ENCODE measurements at regions not wholly inside any gene's neighbourhood (a gene's known extent, or its start where the extent isn't known, plus 50 kb on each side); places are given as distances from the start of the nearest gene placed in this dataset.

DNA sequence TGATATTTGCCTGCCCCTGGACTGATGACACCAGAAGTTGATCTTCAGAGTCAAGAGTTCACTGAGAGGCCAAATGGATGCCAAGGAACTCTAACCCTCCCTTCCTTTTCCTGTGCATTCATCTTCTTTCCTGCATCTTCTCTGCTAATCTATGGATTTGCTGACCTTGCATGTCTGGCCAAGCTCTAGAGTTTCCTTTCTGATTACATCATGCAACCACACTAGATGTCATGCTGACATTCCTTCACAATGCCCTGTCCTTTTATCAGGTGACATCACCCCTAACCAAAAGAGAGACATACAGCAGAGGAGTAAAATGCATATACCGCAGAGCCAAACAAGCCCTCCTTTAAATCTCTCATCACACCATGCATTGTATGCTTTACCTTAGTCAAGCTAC is 487.6 kb downstream of the TFAP2A start:
- H3K9me3 Mint-ChIP-seq (ENCODE audit: unreplicated experiment), result peaks cover 4% of the 10 kb centered on the region

DNA sequence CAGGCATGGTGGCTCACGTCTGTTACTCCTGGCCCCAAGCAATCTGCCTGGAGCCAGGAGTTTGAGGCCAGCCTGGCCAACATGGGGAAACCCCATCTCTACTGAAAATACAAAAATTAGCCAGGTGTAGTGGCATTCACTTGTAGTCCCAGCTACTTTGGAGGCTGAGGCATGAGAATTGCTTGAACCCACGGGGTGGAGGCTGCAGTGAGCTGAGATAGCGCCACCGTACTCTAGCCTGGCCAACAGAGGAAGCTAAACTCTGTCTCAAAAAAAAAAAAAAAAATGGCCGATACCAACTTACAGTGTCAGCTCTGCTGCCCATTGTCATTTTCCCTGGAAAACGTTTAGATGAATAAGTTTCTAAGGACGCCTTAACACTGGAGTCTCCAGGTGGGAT is 489.9 kb downstream of the TFAP2A start:
- H3K27ac ChIP-seq (ENCODE audit: low read depth, low read length), result no peak overlapping the region
- H3K27me3 Mint-ChIP-seq (ENCODE audit: low read depth, unreplicated experiment), result no peaks in the 10 kb centered on the region
- H3K4me3 ChIP-seq (ENCODE audit: insufficient read depth, low read depth, low read length), result no peak overlapping the region
- H3K4me1 ChIP-seq (ENCODE audit: insufficient read depth, low read length), result no peaks in the 10 kb centered on the region
- H3K9me3 Mint-ChIP-seq (ENCODE audit: unreplicated experiment), result peaks cover 4% of the 10 kb centered on the region
- no peak overlapping the region for H3K4me2 ChIP-seq (ENCODE audit: low read length)
- H3K36me3 Mint-ChIP-seq (ENCODE audit: low read depth, unreplicated experiment), result no peaks in the 10 kb centered on the region
- no peak overlapping the region for H3K9ac ChIP-seq (ENCODE audit: low read length)
- no peak for FAIRE-seq
- no peaks in the 10 kb centered on the region for H3K27me3 ChIP-seq (ENCODE audit: insufficient read depth, low read length)
- H3K36me3 ChIP-seq (ENCODE audit: insufficient read depth, low read length), result no peaks in the 10 kb centered on the region
- H3K27ac Mint-ChIP-seq (ENCODE audit: unreplicated experiment), result no peak overlapping the region
- no peak overlapping the region for H2AFZ ChIP-seq (ENCODE audit: low read depth, low read length)
- TF ChIP-seq, protein P1, sequence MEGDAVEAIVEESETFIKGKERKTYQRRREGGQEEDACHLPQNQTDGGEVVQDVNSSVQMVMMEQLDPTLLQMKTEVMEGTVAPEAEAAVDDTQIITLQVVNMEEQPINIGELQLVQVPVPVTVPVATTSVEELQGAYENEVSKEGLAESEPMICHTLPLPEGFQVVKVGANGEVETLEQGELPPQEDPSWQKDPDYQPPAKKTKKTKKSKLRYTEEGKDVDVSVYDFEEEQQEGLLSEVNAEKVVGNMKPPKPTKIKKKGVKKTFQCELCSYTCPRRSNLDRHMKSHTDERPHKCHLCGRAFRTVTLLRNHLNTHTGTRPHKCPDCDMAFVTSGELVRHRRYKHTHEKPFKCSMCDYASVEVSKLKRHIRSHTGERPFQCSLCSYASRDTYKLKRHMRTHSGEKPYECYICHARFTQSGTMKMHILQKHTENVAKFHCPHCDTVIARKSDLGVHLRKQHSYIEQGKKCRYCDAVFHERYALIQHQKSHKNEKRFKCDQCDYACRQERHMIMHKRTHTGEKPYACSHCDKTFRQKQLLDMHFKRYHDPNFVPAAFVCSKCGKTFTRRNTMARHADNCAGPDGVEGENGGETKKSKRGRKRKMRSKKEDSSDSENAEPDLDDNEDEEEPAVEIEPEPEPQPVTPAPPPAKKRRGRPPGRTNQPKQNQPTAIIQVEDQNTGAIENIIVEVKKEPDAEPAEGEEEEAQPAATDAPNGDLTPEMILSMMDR (IDR thresholded peaks at IDR 0.05; ENCODE audit: insufficient read depth, low read depth, low read length), result no peak
- no peak for TF ChIP-seq EZH2 (IDR thresholded peaks at IDR 0.05; ENCODE audit: insufficient read depth, low read length)
- H4K20me1 ChIP-seq (ENCODE audit: insufficient read depth, low read length), result no peaks in the 10 kb centered on the region
- DNase-seq (ENCODE audit: low read depth), result no peak
- peaks cover 3% of the 10 kb centered on the region for H3K9me3 ChIP-seq (ENCODE audit: insufficient read depth, low read depth, low read length)
- peaks cover 2% of the 10 kb centered on the region for H3K4me1 Mint-ChIP-seq (ENCODE audit: low read depth, unreplicated experiment)
- H3K4me3 Mint-ChIP-seq (ENCODE audit: unreplicated experiment), result no peak overlapping the region
- H3K79me2 ChIP-seq (ENCODE audit: insufficient read depth, low read length), result no peaks in the 10 kb centered on the region

More for the DNA sequence above, 487.6 kb downstream of the TFAP2A start:
- no peak for DNase-seq (ENCODE audit: low read depth)
- no peaks in the 10 kb centered on the region for H3K4me1 ChIP-seq (ENCODE audit: insufficient read depth, low read length)
- no peaks in the 10 kb centered on the region for H3K27me3 ChIP-seq (ENCODE audit: insufficient read depth, low read length)
- TF ChIP-seq, protein P1 (IDR thresholded peaks at IDR 0.05; ENCODE audit: insufficient read depth, low read depth, low read length), result no peak
- no peak for TF ChIP-seq EZH2 (IDR thresholded peaks at IDR 0.05; ENCODE audit: insufficient read depth, low read length)
- Mint-ChIP-seq H3K36me3 (ENCODE audit: low read depth, unreplicated experiment) (no peaks in the 10 kb centered on the region), H3K4me1 (ENCODE audit: low read depth, unreplicated experiment) (peaks cover 2% of the 10 kb centered on the region), H3K4me3 (ENCODE audit: unreplicated experiment) (no peak overlapping the region), H3K27me3 (ENCODE audit: low read depth, unreplicated experiment) (peaks cover 3% of the 10 kb centered on the region), H3K27ac (ENCODE audit: unreplicated experiment) (no peak overlapping the region)
- H3K36me3 ChIP-seq (ENCODE audit: insufficient read depth, low read length), result no peaks in the 10 kb centered on the region
- no peaks in the 10 kb centered on the region for H3K79me2 ChIP-seq (ENCODE audit: insufficient read depth, low read length)
- H3K27ac ChIP-seq (ENCODE audit: low read depth, low read length), result no peak overlapping the region
- no peak overlapping the region for H3K4me3 ChIP-seq (ENCODE audit: insufficient read depth, low read depth, low read length)
- no peak overlapping the region for H3K9ac ChIP-seq (ENCODE audit: low read length)
- H2AFZ ChIP-seq (ENCODE audit: low read depth, low read length), result no peak overlapping the region
- peaks cover 3% of the 10 kb centered on the region for H3K9me3 ChIP-seq (ENCODE audit: insufficient read depth, low read depth, low read length)
- FAIRE-seq, result no peak
- no peaks in the 10 kb centered on the region for H4K20me1 ChIP-seq (ENCODE audit: insufficient read depth, low read length)
- H3K4me2 ChIP-seq (ENCODE audit: low read length), result no peak overlapping the region

DNA sequence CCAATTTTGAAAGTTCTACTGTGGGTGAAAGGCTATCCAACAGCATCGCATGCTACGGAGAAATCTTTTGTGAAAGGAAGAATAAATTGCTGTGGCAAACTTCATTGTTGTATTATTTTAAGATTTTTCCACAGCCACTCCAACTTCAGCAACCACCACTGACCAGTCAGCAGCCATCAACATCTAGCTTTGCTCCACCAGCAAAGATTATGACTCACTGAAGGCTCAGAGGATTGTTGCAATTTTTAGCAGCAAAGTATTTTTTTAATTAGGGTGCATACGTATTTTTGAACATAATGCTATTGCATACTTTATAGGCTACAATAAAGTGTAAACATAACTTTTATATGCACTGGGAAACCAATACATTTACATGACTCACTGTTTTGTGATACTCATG is 493.5 kb downstream of the TFAP2A start:
- Histone ChIP-seq H3K27ac (ENCODE audit: low read depth, low read length) (no peak overlapping the region), H3K4me2 (ENCODE audit: low read length) (no peak overlapping the region), H3K4me3 (ENCODE audit: insufficient read depth, low read depth, low read length) (no peak overlapping the region), H3K36me3 (ENCODE audit: insufficient read depth, low read length) (no peaks in the 10 kb centered on the region), H3K79me2 (ENCODE audit: insufficient read depth, low read length) (no peaks in the 10 kb centered on the region), H3K4me1 (ENCODE audit: insufficient read depth, low read length) (no peaks in the 10 kb centered on the region), H2AFZ (ENCODE audit: low read depth, low read length) (no peak overlapping the region), H3K27me3 (ENCODE audit: insufficient read depth, low read length) (no peaks in the 10 kb centered on the region), H3K9ac (ENCODE audit: low read length) (no peak overlapping the region), H4K20me1 (ENCODE audit: insufficient read depth, low read length) (no peaks in the 10 kb centered on the region), H3K9me3 (ENCODE audit: insufficient read depth, low read depth, low read length) (peaks cover 3% of the 10 kb centered on the region)
- DNase-seq (ENCODE audit: low read depth) (no peak), FAIRE-seq (no peak)
- no peaks in the 10 kb centered on the region for H3K4me1 Mint-ChIP-seq (ENCODE audit: low read depth, unreplicated experiment)
- H3K9me3 Mint-ChIP-seq (ENCODE audit: unreplicated experiment), result peaks cover 2% of the 10 kb centered on the region
- no peak overlapping the region for H3K4me3 Mint-ChIP-seq (ENCODE audit: unreplicated experiment)
- H3K27ac Mint-ChIP-seq (ENCODE audit: unreplicated experiment), result no peak overlapping the region
- no peaks in the 10 kb centered on the region for H3K36me3 Mint-ChIP-seq (ENCODE audit: low read depth, unreplicated experiment)
- no peak for TF ChIP-seq EZH2 (IDR thresholded peaks at IDR 0.05; ENCODE audit: insufficient read depth, low read length)
- TF ChIP-seq, protein P1 (IDR thresholded peaks at IDR 0.05; ENCODE audit: insufficient read depth, low read depth, low read length), result no peak
- peaks cover 2% of the 10 kb centered on the region for H3K27me3 Mint-ChIP-seq (ENCODE audit: low read depth, unreplicated experiment)
